K562 (cell line): ENCODE measurements at regions not wholly inside any gene's neighbourhood (a gene's known extent, or its start where the extent isn't known, plus 50 kb on each side); places are given as distances from the start of the nearest gene placed in this dataset.

Source experiments
- ARID1B ChIP-seq: fragments of 450-650 bp; IDR thresholded peaks from 2 replicates; pipeline ENCODE4 v1.6.1; 2016; ENCODE audit warnings: antibody characterized with exemption, mild to moderate bottlenecking, inconsistent platforms
- ARNT ChIP-seq, 2 experiments: fragments of 450-650 bp; IDR thresholded peaks; 2 replicates each; pipeline ENCODE4 v1.6.1; 2016; ENCODE audit warnings: mild to moderate bottlenecking in 1 of 2
- BRD9 ChIP-seq: fragments of 450-650 bp; IDR thresholded peaks from 2 replicates; pipeline ENCODE4 v1.6.1; 2018; ENCODE audit warnings: low read depth; ENCODE audit not compliant: partially characterized antibody
- CREB1 ChIP-seq, 2 experiments: sonication (generic) in 1 of 2; formaldehyde crosslinking in 1 of 2; IDR thresholded peaks; 2 replicates each; pipeline versions ENCODE4 v1.6.1 to v1.8.0; 2012 to 2022; ENCODE audit warnings: inconsistent platforms in 1 of 2, mild to moderate bottlenecking in 1 of 2, missing genetic modification reagents in 1 of 2, moderate library complexity in 1 of 2
- DPF2 ChIP-seq: fragments of 450-650 bp; IDR thresholded peaks from 2 replicates; pipeline ENCODE4 v1.6.1; 2016
- HNRNPH1 ChIP-seq: fragments of 200-400 bp; formaldehyde crosslinking; optimal IDR thresholded peaks from 2 replicates; pipeline ENCODE3; 2017; ENCODE audit warnings: low read depth, mild to moderate bottlenecking, low read length, moderate library complexity
- PBX2 ChIP-seq, 2 experiments: IDR thresholded peaks in 1 of 2; conservative IDR thresholded peaks in 1 of 2; 2 replicates each; pipeline ENCODE4 v1.6.1; 2016; ENCODE audit warnings: low read depth in 2 of 2, mild to moderate bottlenecking in 1 of 2, missing compliant biosample characterization in 1 of 2, missing genetic modification characterization in 1 of 2, moderate library complexity in 1 of 2
- PCBP2 ChIP-seq: fragments of 200-400 bp; formaldehyde crosslinking; IDR thresholded peaks from 2 replicates; pipeline ENCODE4 v1.6.1; 2018; ENCODE audit warnings: low read length, low read depth, mild to moderate bottlenecking, moderate library complexity; ENCODE audit not compliant: poor library complexity, severe bottlenecking
- RBM15 ChIP-seq: fragments of 200-400 bp; formaldehyde crosslinking; IDR thresholded peaks from 2 replicates; pipeline ENCODE4 v1.6.1; 2018; ENCODE audit warnings: mild to moderate bottlenecking, low read length, moderate library complexity; ENCODE audit not compliant: insufficient read depth
- SMARCB1 ChIP-seq: IDR thresholded peaks from 2 replicates; pipeline ENCODE4 v1.6.1; 2011; ENCODE audit warnings: improper control_type of control experiment, low read depth; ENCODE audit not compliant: insufficient read length
- ZBED1 ChIP-seq: IDR thresholded peaks from 2 replicates; pipeline ENCODE4 v1.6.1; 2014
- ZBTB1 ChIP-seq: sonication (generic); formaldehyde crosslinking; IDR thresholded peaks from 2 replicates; pipeline ENCODE4 v1.8.1; 2023; ENCODE audit warnings: missing genetic modification reagents, low read depth, mild to moderate bottlenecking, borderline replicate concordance
- ZNF174 ChIP-seq: fragments of 250-450 bp; sonication (Bioruptor Pico); IDR thresholded peaks from 2 replicates; pipeline ENCODE4 v1.4.0; 2020; ENCODE audit warnings: mild to moderate bottlenecking
- TF ChIP-seq, protein P1 (sequence below): fragments of 450-650 bp; formaldehyde crosslinking; IDR thresholded peaks from 2 replicates; pipeline ENCODE4 v1.4.0; 2020; ENCODE audit warnings: mild to moderate bottlenecking, mixed read lengths
- TF ChIP-seq, protein P2 (sequence below), 2 experiments: fragments of 450-650 bp; IDR thresholded peaks; 2 replicates each; pipeline ENCODE4 v1.6.1; 2016
- TF ChIP-seq, protein P3 (sequence below), 3 experiments: fragments of 200-800 bp in 1 of 3; fragments of 250-450 bp in 1 of 3; fragments of 450-650 bp in 1 of 3; sonication (Bioruptor Pico) in 1 of 3; sonication (Bioruptor generic) in 1 of 3; formaldehyde crosslinking in 1 of 3; IDR thresholded peaks; 2 replicates each; pipeline versions ENCODE4 v1.6.1 to v1.8.0; 2016 to 2022; ENCODE audit warnings: mild to moderate bottlenecking in 2 of 3, missing genetic modification characterization in 2 of 3, missing compliant biosample characterization in 1 of 3, moderate library complexity in 1 of 3

GRCh38 chr18:22110461-22110924 is 58.9 kb upstream of the GATA6 start (continued):
- TF ChIP-seq, protein P1, sequence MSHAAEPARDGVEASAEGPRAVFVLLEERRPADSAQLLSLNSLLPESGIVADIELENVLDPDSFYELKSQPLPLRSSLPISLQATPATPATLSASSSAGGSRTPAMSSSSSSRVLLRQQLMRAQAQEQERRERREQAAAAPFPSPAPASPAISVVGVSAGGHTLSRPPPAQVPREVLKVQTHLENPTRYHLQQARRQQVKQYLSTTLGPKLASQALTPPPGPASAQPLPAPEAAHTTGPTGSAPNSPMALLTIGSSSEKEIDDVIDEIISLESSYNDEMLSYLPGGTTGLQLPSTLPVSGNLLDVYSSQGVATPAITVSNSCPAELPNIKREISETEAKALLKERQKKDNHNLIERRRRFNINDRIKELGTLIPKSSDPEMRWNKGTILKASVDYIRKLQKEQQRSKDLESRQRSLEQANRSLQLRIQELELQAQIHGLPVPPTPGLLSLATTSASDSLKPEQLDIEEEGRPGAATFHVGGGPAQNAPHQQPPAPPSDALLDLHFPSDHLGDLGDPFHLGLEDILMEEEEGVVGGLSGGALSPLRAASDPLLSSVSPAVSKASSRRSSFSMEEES, result no peak
- TF ChIP-seq BRD9 (no peak), ARNT (IDR thresholded peaks at IDR 0.05) (no peak), DPF2 (0 out of 2 replicates have a peak, but pooled peaks have one; percentile 57), PBX2 (CRISPR knock-in tag; IDR thresholded peaks at IDR 0.05; ENCODE audit: low read depth) (no peak), PBX2 (tag; conservative IDR thresholded peaks at IDR 0.05; ENCODE audit: low read depth) (no peak), ZNF174 (CRISPR knock-in tag) (no peak), ZBED1 (no peak), ZBTB1 (CRISPR knock-in tag) (no peak), ARID1B (peak; percentile 44), HNRNPH1 (no peak), RBM15 (no peak), PCBP2 (no peak), SMARCB1 (peak; percentile 38), CREB1 (IDR thresholded peaks at IDR 0.05) (no peak), CREB1 (CRISPR knock-in tag; IDR thresholded peaks at IDR 0.05) (no peak)
- TF ChIP-seq, protein P2, sequence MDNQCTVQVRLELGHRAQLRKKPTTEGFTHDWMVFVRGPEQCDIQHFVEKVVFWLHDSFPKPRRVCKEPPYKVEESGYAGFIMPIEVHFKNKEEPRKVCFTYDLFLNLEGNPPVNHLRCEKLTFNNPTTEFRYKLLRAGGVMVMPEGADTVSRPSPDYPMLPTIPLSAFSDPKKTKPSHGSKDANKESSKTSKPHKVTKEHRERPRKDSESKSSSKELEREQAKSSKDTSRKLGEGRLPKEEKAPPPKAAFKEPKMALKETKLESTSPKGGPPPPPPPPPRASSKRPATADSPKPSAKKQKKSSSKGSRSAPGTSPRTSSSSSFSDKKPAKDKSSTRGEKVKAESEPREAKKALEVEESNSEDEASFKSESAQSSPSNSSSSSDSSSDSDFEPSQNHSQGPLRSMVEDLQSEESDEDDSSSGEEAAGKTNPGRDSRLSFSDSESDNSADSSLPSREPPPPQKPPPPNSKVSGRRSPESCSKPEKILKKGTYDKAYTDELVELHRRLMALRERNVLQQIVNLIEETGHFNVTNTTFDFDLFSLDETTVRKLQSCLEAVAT (IDR thresholded peaks at IDR 0.05), result no peak
- TF ChIP-seq, protein P3, sequence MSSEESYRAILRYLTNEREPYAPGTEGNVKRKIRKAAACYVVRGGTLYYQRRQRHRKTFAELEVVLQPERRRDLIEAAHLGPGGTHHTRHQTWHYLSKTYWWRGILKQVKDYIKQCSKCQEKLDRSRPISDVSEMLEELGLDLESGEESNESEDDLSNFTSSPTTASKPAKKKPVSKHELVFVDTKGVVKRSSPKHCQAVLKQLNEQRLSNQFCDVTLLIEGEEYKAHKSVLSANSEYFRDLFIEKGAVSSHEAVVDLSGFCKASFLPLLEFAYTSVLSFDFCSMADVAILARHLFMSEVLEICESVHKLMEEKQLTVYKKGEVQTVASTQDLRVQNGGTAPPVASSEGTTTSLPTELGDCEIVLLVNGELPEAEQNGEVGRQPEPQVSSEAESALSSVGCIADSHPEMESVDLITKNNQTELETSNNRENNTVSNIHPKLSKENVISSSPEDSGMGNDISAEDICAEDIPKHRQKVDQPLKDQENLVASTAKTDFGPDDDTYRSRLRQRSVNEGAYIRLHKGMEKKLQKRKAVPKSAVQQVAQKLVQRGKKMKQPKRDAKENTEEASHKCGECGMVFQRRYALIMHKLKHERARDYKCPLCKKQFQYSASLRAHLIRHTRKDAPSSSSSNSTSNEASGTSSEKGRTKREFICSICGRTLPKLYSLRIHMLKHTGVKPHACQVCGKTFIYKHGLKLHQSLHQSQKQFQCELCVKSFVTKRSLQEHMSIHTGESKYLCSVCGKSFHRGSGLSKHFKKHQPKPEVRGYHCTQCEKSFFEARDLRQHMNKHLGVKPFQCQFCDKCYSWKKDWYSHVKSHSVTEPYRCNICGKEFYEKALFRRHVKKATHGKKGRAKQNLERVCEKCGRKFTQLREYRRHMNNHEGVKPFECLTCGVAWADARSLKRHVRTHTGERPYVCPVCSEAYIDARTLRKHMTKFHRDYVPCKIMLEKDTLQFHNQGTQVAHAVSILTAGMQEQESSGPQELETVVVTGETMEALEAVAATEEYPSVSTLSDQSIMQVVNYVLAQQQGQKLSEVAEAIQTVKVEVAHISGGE (CRISPR knock-in tag; IDR thresholded peaks at IDR 0.05), result no peak
